DOHH2 (cell line): ENCODE measurements at regions not wholly inside any gene's neighbourhood (a gene's known extent, or its start where the extent isn't known, plus 50 kb on each side); places are given as distances from the start of the nearest gene placed in this dataset.

Experiments used
- H3F3A ChIP-seq: fragments of 200-600 bp; sonication (generic), shearing (Covaris generic); 2 replicates; pipeline ENCODE4 v1.6.0; 2016; ENCODE audit warnings: antibody characterized with exemption, mild to moderate bottlenecking; ENCODE audit not compliant: control insufficient read depth, insufficient read depth
- H3K27ac ChIP-seq: fragments of 200-600 bp; sonication (generic); 2 replicates; pipeline ENCODE4 v1.5.1; 2014; ENCODE audit warnings: low read depth, mild to moderate bottlenecking, low read length, moderate library complexity
- H3K27me3 ChIP-seq: fragments of 200-600 bp; sonication (generic); 2 replicates; pipeline ENCODE4 v1.6.1; 2014; ENCODE audit warnings: mild to moderate bottlenecking, low read length, mixed read lengths; ENCODE audit not compliant: control insufficient read depth
- H3K36me3 ChIP-seq: fragments of 200-600 bp; sonication (generic); 2 replicates; pipeline ENCODE4 v1.6.1; 2014; ENCODE audit warnings: mild to moderate bottlenecking, low read length, moderate library complexity, mixed read lengths; ENCODE audit not compliant: control insufficient read depth
- H3K4me1 ChIP-seq: fragments of 200-600 bp; sonication (generic); 2 replicates; pipeline ENCODE4 v1.6.1; 2014; ENCODE audit warnings: mild to moderate bottlenecking, low read length, mixed read lengths; ENCODE audit not compliant: control insufficient read depth
- H3K4me2 ChIP-seq: fragments of 200-600 bp; sonication (generic); 2 replicates; pipeline ENCODE4 v1.6.0; 2014; ENCODE audit warnings: mild to moderate bottlenecking, low read length, moderate library complexity
- H3K4me3 ChIP-seq: fragments of 200-600 bp; sonication (generic); 2 replicates; pipeline ENCODE4 v1.5.1; 2014; ENCODE audit warnings: mild to moderate bottlenecking, low read length, mixed read lengths
- H3K79me2 ChIP-seq: fragments of 200-600 bp; sonication (generic); 2 replicates; pipeline ENCODE4 v1.6.1; 2014; ENCODE audit warnings: mild to moderate bottlenecking, low read length, mixed read lengths; ENCODE audit not compliant: control insufficient read depth
- H3K9me2 ChIP-seq: fragments of 200-600 bp; sonication (generic); replicated peaks from 2 replicates; pipeline ENCODE4 v1.6.1; 2014; ENCODE audit warnings: mild to moderate bottlenecking, low read length, mixed read lengths; ENCODE audit not compliant: control insufficient read depth
- H3K9me3 ChIP-seq: fragments of 200-600 bp; sonication (generic); 2 replicates; pipeline ENCODE4 v1.6.1; 2014; ENCODE audit warnings: antibody characterized with exemption, low read length, mixed read lengths; ENCODE audit not compliant: control insufficient read depth, insufficient read depth
- H4K20me1 ChIP-seq: fragments of 200-600 bp; sonication (generic); 2 replicates; pipeline ENCODE4 v1.6.0; 2014; ENCODE audit warnings: low read depth, mild to moderate bottlenecking, antibody characterized with exemption, low read length, moderate library complexity; ENCODE audit not compliant: control insufficient read depth, insufficient read depth
- EZH2phosphoT487 ChIP-seq: fragments of 200-600 bp; sonication (generic); IDR thresholded peaks from 2 replicates; pipeline ENCODE4 v1.6.1; 2017; ENCODE audit warnings: borderline replicate concordance, mild to moderate bottlenecking, antibody characterized with exemption, low read length, moderate library complexity, mixed read lengths
- TF ChIP-seq, protein P1 (sequence below): fragments of 200-600 bp; sonication (generic); IDR thresholded peaks from one replicate; pipeline ENCODE4 v1.5.1; 2014; ENCODE audit warnings: antibody characterized with exemption, mild to moderate bottlenecking, low read depth, low read length; ENCODE audit not compliant: poor library complexity, severe bottlenecking

DNA sequence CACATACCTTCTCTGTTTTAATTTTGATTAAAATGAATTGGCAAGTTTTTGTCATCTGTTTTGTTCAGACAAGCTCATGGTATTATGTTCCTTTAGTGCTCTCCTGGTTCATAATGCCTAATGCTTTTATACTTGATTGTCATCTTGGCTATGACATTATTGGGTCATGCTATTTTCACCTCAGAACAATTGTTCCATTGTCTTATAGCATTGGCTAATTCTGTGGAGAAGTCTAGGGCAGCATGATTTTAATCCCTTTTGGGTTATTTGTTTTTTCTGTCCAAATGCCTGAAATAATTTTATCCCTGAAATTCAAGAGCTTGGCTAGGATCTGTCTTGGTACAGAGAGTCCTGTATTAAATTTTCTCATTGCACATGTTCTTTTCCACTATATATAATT, 83.8 kb upstream of the CCDC85A start:
- H3F3A ChIP-seq: no peaks in the 10 kb centered on the region
- H3K4me1 ChIP-seq: no peaks in the 10 kb centered on the region
- H3K4me3 ChIP-seq: no peak overlapping the region
- H3K4me2 ChIP-seq: no peak overlapping the region
- H3K36me3 ChIP-seq: no peaks in the 10 kb centered on the region
- H3K27ac ChIP-seq: no peak overlapping the region
- no peaks in the 10 kb centered on the region for H3K27me3 ChIP-seq
- H3K79me2 ChIP-seq: no peaks in the 10 kb centered on the region
- no peaks in the 10 kb centered on the region for H3K9me2 ChIP-seq
- H4K20me1 ChIP-seq: no peaks in the 10 kb centered on the region
- TF ChIP-seq EZH2phosphoT487: no peak
- TF ChIP-seq, protein P1, sequence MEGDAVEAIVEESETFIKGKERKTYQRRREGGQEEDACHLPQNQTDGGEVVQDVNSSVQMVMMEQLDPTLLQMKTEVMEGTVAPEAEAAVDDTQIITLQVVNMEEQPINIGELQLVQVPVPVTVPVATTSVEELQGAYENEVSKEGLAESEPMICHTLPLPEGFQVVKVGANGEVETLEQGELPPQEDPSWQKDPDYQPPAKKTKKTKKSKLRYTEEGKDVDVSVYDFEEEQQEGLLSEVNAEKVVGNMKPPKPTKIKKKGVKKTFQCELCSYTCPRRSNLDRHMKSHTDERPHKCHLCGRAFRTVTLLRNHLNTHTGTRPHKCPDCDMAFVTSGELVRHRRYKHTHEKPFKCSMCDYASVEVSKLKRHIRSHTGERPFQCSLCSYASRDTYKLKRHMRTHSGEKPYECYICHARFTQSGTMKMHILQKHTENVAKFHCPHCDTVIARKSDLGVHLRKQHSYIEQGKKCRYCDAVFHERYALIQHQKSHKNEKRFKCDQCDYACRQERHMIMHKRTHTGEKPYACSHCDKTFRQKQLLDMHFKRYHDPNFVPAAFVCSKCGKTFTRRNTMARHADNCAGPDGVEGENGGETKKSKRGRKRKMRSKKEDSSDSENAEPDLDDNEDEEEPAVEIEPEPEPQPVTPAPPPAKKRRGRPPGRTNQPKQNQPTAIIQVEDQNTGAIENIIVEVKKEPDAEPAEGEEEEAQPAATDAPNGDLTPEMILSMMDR: no peak
- H3K9me3 ChIP-seq: no peaks in the 10 kb centered on the region

DNA sequence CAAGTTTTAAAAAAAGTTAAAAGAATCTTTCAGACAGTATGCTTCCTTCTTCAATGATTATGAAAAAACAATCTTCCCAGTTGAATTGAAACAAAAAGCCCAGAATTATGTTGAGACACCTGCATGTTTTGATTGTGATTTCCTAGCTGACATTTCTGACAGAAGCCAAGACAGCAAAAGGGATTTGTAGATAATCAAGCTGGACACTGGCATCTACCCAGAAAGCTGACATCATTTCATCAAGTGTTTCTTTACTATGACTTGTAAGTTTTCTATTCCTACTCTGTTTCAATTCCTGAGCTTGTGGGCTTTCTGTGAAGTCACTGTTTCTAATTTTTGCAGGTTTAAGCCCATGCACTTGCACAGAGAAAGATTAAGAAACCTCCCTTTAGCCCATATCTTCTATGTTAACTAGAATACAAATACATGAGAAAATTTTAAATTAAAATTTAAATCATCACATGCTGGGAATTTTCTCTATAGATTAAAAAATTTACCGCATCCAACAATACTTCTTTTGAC, 82.9 kb upstream of the CCDC85A start:
- H4K20me1 ChIP-seq: no peaks in the 10 kb centered on the region
- no peaks in the 10 kb centered on the region for H3K36me3 ChIP-seq
- no peaks in the 10 kb centered on the region for H3K9me2 ChIP-seq
- no peaks in the 10 kb centered on the region for H3K79me2 ChIP-seq
- TF ChIP-seq, protein P1: no peak
- TF ChIP-seq EZH2phosphoT487: no peak
- no peaks in the 10 kb centered on the region for H3K9me3 ChIP-seq
- no peaks in the 10 kb centered on the region for H3F3A ChIP-seq
- H3K4me1 ChIP-seq: no peaks in the 10 kb centered on the region
- H3K4me3 ChIP-seq: no peak overlapping the region
- H3K4me2 ChIP-seq: no peak overlapping the region
- H3K27me3 ChIP-seq: no peaks in the 10 kb centered on the region
- no peak overlapping the region for H3K27ac ChIP-seq

DNA sequence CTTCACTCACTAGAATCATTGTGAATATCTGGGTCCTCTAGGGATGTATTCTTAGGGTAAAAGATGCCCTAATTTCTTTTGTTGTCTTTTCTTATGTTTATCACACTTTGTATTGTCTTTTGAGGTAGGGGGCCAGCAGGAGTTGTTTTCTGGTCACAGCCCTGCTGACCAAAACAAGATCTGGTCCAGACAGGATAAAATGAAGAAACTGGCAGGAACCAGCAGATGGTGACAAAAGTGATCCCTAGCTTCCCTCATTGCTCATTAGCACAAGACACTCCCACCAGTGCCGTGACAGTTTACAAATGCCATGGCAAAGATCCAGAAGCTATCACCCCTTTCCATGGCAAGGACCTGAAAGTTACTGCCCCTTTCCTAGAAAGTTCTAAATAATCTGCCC, 81.7 kb upstream of the CCDC85A start:
- Histone ChIP-seq H3K4me2 (no peak overlapping the region), H3K9me3 (no peaks in the 10 kb centered on the region), H3K27me3 (no peaks in the 10 kb centered on the region), H3K27ac (no peak overlapping the region), H3K79me2 (no peaks in the 10 kb centered on the region), H3K36me3 (no peaks in the 10 kb centered on the region), H4K20me1 (no peaks in the 10 kb centered on the region), H3K4me3 (no peak overlapping the region), H3K9me2 (no peaks in the 10 kb centered on the region), H3F3A (no peaks in the 10 kb centered on the region), H3K4me1 (no peaks in the 10 kb centered on the region)
- no peak for TF ChIP-seq EZH2phosphoT487
- TF ChIP-seq, protein P1: no peak

DNA sequence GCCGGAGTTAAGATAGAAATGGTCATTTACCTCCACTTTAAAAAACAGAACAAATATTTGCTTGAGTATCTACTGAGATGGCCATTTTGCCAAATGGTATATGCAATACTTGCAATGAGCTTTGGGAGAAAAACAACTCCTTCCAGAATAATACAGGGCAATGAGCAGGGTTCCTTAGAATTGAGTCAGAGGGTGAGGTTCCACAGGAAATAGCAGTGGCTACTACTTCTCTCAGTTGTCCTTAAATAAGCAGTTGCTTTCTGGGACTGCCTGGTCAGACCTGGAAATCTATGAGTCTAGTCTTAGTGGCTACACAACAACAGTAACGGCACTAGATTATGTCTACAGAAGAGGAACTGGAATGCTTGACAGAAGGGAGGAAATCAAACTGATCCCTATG, 80.9 kb upstream of the CCDC85A start:
- no peak overlapping the region for H3K4me2 ChIP-seq
- no peak overlapping the region for H3K4me3 ChIP-seq
- no peaks in the 10 kb centered on the region for H3K36me3 ChIP-seq
- H3K79me2 ChIP-seq: no peaks in the 10 kb centered on the region
- no peaks in the 10 kb centered on the region for H3K9me2 ChIP-seq
- H3K4me1 ChIP-seq: no peaks in the 10 kb centered on the region
- H4K20me1 ChIP-seq: no peaks in the 10 kb centered on the region
- H3F3A ChIP-seq: no peaks in the 10 kb centered on the region
- H3K9me3 ChIP-seq: no peaks in the 10 kb centered on the region
- H3K27me3 ChIP-seq: no peaks in the 10 kb centered on the region
- TF ChIP-seq, protein P1: no peak
- no peak for TF ChIP-seq EZH2phosphoT487
- H3K27ac ChIP-seq: no peak overlapping the region
